Heart left ventricle (tissue), 16 donors: ENCODE measurements at regions not wholly inside any gene's neighbourhood (a gene's known extent, or its start where the extent isn't known, plus 50 kb on each side); places are given as distances from the start of the nearest gene placed in this dataset.

Experiments used
- ATAC-seq, 4 donors: fragments of 200-7000 bp; cut with Tn5 transposase; one replicate each; pipeline ENCODE4 v1.9.1; 2020 to 2022; ENCODE audit warnings: moderate library complexity in 4 of 4, mild to moderate bottlenecking in 3 of 4, moderate number of reproducible peaks in 1 of 4
- DNase-seq, 5 donors: peaks; one replicate each; pipeline ENCODE4 v3.0.0-alpha.2; 2020
- H3K27ac ChIP-seq, 12 donors: fragments of 200-600 bp; sonication (generic) in 4 of 12; one replicate each; pipeline versions ENCODE4 v1.5.0 to v1.8.0; 2016 to 2022; ENCODE audit warnings: mild to moderate bottlenecking in 2 of 12
- H3K27me3 ChIP-seq, 9 donors: fragments of 200-600 bp; sonication (generic) in 2 of 9; one replicate each; pipeline versions ENCODE4 v1.5.1 to v1.8.0; 2016 to 2022; ENCODE audit warnings: mild to moderate bottlenecking in 3 of 9
- H3K36me3 ChIP-seq, 9 donors: fragments of 200-600 bp; sonication (generic) in 2 of 9; one replicate each; pipeline versions ENCODE4 v1.5.0 to v1.8.0; 2018 to 2022; ENCODE audit warnings: mild to moderate bottlenecking in 2 of 9
- H3K4me1 ChIP-seq, 12 donors: fragments of 200-600 bp; sonication (generic) in 4 of 12; one replicate each; pipeline versions ENCODE4 v1.5.0 to v1.8.0; 2016 to 2022; ENCODE audit warnings: mild to moderate bottlenecking in 3 of 12
- H3K4me3 ChIP-seq, 12 donors: fragments of 200-600 bp; sonication (generic) in 4 of 12; one replicate each; pipeline versions ENCODE4 v1.5.0 to v1.8.0; 2017 to 2022; ENCODE audit warnings: mild to moderate bottlenecking in 9 of 12, moderate library complexity in 4 of 12
- H3K9me3 ChIP-seq, 12 donors: fragments of 200-600 bp; sonication (generic) in 4 of 12; one replicate each; pipeline versions ENCODE4 v1.5.0 to v1.8.0; 2016 to 2022; ENCODE audit warnings: mild to moderate bottlenecking in 1 of 12
- POLR2A ChIP-seq, 2 donors: fragments of 450-650 bp; IDR thresholded peaks; one replicate each; pipeline ENCODE4 v1.6.1; 2017; ENCODE audit warnings: antibody characterized with exemption in 2 of 2, mild to moderate bottlenecking in 2 of 2, moderate library complexity in 2 of 2
- WGBS, 4 donors: extraction: QIAGEN DNeasy Blood & Tissue Kit in 2 of 4; methylation state at CpG; one replicate each; pipeline versions ENCODE4 v1.1.5 to v1.1.7; 2013 to 2018; 5-methylcytosine and 5-hydroxymethylcytosine counted together
- intact Hi-C, 10 donors: fragments of 100-400 bp; cut with DNase I; formaldehyde crosslinking; loops; one replicate each; pipeline versions ENCODE4 v1.11.1 to v1.14.2; 2022
- TF ChIP-seq, protein P1 (sequence below), 12 donors: fragments of 200-600 bp; sonication (generic) in 4 of 12; IDR thresholded peaks; one replicate each; pipeline versions ENCODE4 v1.5.0 to v1.8.0; 2018 to 2022; ENCODE audit warnings: antibody characterized with exemption in 12 of 12, mild to moderate bottlenecking in 5 of 12
- donor health status: ischemic (EF 13 %, LVEDD 7.1; RV severe dilation, severe dysfunction).
- donor health status: healthy with polysubstance abuse.
- donor health status: DM: no; HTN: yes; CAD: no.
- donor health status: DM: no; HTN: no; CAD: no.
- donor health status: ischemic (EF 25% LVEDD 6.9; RV normal size, moderate dysfunction).
- donor health status: ischemic (EF 25% LVEDD 5.7; RV mildly dilated, moderate dysfunction).
- donor health status: healthy.
- donor health status: DM: yes; HTN: yes; CAD: no.
- donor health status: ischemic (EF 35%, LVEDD 5.7; RV mildly dilated, moderate dysfunction).
- donor health status: nonischemic (EF 11% LVEDD 7.7; RV severe dilation, severe dysfunction).
- donor health status: DM: yes; HTN: yes; CAD: no.
- donor health status: PGD.
- donor health status: ischemic (EF 29% LVEDD 5.4; RV normal size, mild dysfunction).
- donor health status: nonischemic (EF 23%, LVEDD 6.1; RV moderate dilation, normal function).

DNA sequence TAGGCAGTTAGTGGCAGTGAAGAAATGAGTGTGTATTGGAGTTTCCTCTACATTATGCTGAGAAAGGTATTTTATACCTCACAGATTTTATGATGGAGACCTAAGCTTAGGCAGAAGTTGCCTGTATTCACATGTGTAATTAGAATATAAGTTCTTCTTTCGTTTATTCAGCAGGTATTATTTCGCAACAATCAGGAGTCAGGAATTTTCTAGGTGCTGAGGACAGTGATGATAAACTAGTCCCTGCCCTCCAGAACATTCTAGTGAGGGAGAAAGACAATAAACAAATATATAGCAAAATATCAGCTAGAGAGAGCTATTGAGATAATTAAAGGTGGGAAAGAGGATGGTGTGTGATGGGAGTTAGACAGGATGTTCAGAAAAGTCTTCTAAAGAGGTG lies 345.7 kb downstream of the GRIN2B start:
- intact Hi-C loops = no loop called here
- no peak for TF ChIP-seq POLR2A (IDR thresholded peaks at IDR 0.05)
- TF ChIP-seq, protein P1, sequence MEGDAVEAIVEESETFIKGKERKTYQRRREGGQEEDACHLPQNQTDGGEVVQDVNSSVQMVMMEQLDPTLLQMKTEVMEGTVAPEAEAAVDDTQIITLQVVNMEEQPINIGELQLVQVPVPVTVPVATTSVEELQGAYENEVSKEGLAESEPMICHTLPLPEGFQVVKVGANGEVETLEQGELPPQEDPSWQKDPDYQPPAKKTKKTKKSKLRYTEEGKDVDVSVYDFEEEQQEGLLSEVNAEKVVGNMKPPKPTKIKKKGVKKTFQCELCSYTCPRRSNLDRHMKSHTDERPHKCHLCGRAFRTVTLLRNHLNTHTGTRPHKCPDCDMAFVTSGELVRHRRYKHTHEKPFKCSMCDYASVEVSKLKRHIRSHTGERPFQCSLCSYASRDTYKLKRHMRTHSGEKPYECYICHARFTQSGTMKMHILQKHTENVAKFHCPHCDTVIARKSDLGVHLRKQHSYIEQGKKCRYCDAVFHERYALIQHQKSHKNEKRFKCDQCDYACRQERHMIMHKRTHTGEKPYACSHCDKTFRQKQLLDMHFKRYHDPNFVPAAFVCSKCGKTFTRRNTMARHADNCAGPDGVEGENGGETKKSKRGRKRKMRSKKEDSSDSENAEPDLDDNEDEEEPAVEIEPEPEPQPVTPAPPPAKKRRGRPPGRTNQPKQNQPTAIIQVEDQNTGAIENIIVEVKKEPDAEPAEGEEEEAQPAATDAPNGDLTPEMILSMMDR (IDR thresholded peaks at IDR 0.05) = no peak
- 63 to 87% (median 73%) methylated on average over 2 of the region's 2 CpGs for WGBS, 4 donors

DNA sequence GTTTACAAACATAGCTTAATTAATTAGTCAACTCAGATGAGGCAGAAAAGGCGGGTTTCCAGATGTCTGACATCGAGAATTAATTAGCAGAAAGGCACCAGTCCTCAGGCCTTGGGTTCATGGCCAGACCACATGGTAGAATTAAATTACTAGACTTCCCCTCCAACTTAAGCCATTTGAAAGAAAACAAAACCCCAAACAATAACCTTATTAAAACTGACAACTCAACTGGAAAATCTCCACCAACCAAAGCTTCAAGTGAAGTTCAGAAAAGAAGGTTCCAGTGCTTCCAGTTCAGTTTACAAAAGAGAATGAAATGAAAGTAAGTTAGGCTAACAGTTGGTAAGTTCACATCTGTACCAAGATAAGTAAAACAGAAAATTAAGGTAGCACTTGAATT lies 349.5 kb downstream of the GRIN2B start:
- no peaks in the 10 kb centered on the region for H3K4me1 ChIP-seq
- no peak overlapping the region for H3K27ac ChIP-seq
- 85 to 95% (median 91%) methylated on average over 2 of the region's 2 CpGs for WGBS, 4 donors
- no peak overlapping the region for H3K4me3 ChIP-seq
- H3K9me3 ChIP-seq = no peaks in the 10 kb centered on the region
- no peaks in the 10 kb centered on the region for H3K36me3 ChIP-seq
- H3K27me3 ChIP-seq = peaks cover 0 to 5% (median 0%) of the 10 kb centered on the region in 9 donors
- intact Hi-C loops = no loop called here
- no peak for TF ChIP-seq POLR2A (IDR thresholded peaks at IDR 0.05)
- TF ChIP-seq, protein P1 (IDR thresholded peaks at IDR 0.05) = no peak
- DNase-seq (no peak), ATAC-seq (no peak)

More for the DNA sequence above, 345.7 kb downstream of the GRIN2B start:
- no peak for ATAC-seq
- no peaks in the 10 kb centered on the region for H3K9me3 ChIP-seq
- H3K27me3 ChIP-seq = peaks cover 0 to 5% (median 0%) of the 10 kb centered on the region in 9 donors
- no peaks in the 10 kb centered on the region for H3K4me1 ChIP-seq
- H3K4me3 ChIP-seq = no peak overlapping the region
- no peaks in the 10 kb centered on the region for H3K36me3 ChIP-seq
- no peak for DNase-seq
- H3K27ac ChIP-seq = no peak overlapping the region

DNA sequence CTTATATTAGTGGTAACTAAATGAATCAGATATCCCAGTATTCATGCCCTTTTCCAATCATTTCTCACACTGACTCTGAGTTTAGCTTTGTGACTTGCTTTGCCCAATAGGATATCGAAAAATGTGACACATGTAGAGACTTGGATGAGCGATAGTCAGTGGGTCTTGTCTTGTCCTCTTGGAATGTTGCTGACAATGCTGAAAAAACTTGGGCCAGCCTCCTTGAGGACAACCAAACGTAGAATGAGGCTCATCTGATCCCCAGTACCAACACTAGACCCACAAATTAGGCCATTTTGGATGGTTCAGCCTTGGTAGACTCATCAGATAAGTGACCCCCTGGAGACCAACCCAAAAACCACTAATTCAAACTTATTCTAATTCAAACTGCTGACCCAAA lies 351.0 kb downstream of the GRIN2B start:
- intact Hi-C loops = no loop called here
- 87 to 93% (median 88%) methylated on average over 3 of the region's 3 CpGs for WGBS, 4 donors
- H3K36me3 ChIP-seq = no peaks in the 10 kb centered on the region
- H3K4me3 ChIP-seq = no peak overlapping the region
- no peaks in the 10 kb centered on the region for H3K9me3 ChIP-seq
- no peak overlapping the region for H3K27ac ChIP-seq
- no peaks in the 10 kb centered on the region for H3K4me1 ChIP-seq
- ATAC-seq (no peak), DNase-seq (no peak)
- H3K27me3 ChIP-seq = peaks cover 0 to 5% (median 0%) of the 10 kb centered on the region in 9 donors
- TF ChIP-seq, protein P1 (IDR thresholded peaks at IDR 0.05) = no peak
- TF ChIP-seq POLR2A (IDR thresholded peaks at IDR 0.05) = no peak

DNA sequence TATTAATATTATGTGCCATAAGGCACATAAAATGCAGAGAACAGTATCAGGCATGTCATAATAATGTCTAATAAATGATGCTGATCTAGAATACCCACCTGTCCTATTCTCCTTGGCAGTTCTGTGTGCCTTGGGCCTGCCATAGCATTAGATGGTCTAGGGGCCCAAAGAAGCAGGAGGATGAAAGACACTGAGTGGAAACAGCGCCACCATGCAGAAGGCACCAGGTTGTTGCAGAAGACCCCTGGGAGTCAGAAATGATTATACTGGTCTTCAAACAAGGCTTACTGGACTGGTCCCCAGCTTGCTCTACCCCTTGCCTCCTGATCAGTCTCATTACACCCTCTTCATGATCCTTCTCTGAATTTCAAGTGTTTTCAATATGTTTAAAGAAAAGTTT lies 353.3 kb downstream of the GRIN2B start:
- Histone ChIP-seq H3K27ac (no peak overlapping the region), H3K4me1 (no peaks in the 10 kb centered on the region), H3K27me3 (no peaks in the 10 kb centered on the region), H3K36me3 (no peaks in the 10 kb centered on the region), H3K9me3 (no peaks in the 10 kb centered on the region), H3K4me3 (no peak overlapping the region)
- DNase-seq (no peak), ATAC-seq (no peak)
- intact Hi-C loops = no loop called here
- TF ChIP-seq POLR2A (IDR thresholded peaks at IDR 0.05) = no peak
- TF ChIP-seq, protein P1 (IDR thresholded peaks at IDR 0.05) = no peak
- WGBS, 4 donors = 83 to 100% (median 90%) methylated on average over 1 of the region's 1 CpG
